PC-9 (cell line): ENCODE measurements at regions not wholly inside any gene's neighbourhood (a gene's known extent, or its start where the extent isn't known, plus 50 kb on each side); places are given as distances from the start of the nearest gene placed in this dataset.

ENCODE experiments used
- BruUV-seq: library from RNA; stranded (reverse); fragments of 400-500 nt; replicated peaks from 2 replicates; lab custom pipeline; 2021; lab: Mats Ljungman, UMichigan
- CTCF ChIA-PET: fragments of 300-600 bp; sonication (Branson Sonifier 250); formaldehyde crosslinking; loops from one replicate; lab custom pipeline; 2022; ENCODE audit warnings: antibody characterized with exemption; lab: Charles Lee
- POLR2A ChIA-PET: fragments of 300-600 bp; sonication (Branson Sonifier 250); formaldehyde crosslinking; loops from one replicate; lab custom pipeline; 2022; ENCODE audit warnings: antibody characterized with exemption; ENCODE audit not compliant: unreplicated experiment; lab: Charles Lee
- DNase-seq, 2 experiments: peaks; one replicate each; pipeline versions ENCODE4 v3.0.0 to v3.0.0-alpha.2; 2015 to 2022; ENCODE audit warnings: mixed read lengths in 1 of 2
- H2AFZ ChIP-seq: fragments of 200-600 bp; sonication (generic); 2 replicates; pipeline ENCODE4 v1.8.1; 2017; ENCODE audit warnings: antibody characterized with exemption
- H3F3A ChIP-seq: fragments of 200-600 bp; sonication (generic); 2 replicates; pipeline ENCODE4 v1.8.1; 2017; ENCODE audit warnings: antibody characterized with exemption, mild to moderate bottlenecking, low read depth; ENCODE audit not compliant: insufficient read depth
- H3K27ac ChIP-seq: fragments of 200-600 bp; sonication (generic); 2 replicates; pipeline ENCODE4 v1.6.1; 2016; ENCODE audit warnings: mixed run types
- H3K27me3 ChIP-seq: fragments of 200-600 bp; sonication (generic); 2 replicates; pipeline ENCODE4 v1.6.1; 2016; ENCODE audit warnings: low read depth, mixed run types; ENCODE audit not compliant: insufficient read depth
- H3K36me3 ChIP-seq: fragments of 200-600 bp; sonication (generic); 2 replicates; pipeline ENCODE4 v1.6.1; 2016; ENCODE audit warnings: low read depth, mixed run types
- H3K4me1 ChIP-seq: fragments of 200-600 bp; sonication (generic); replicated peaks from 2 replicates; pipeline ENCODE4 v1.6.1; 2016; ENCODE audit warnings: mixed run types; ENCODE audit not compliant: insufficient read depth
- H3K4me2 ChIP-seq: fragments of 200-600 bp; sonication (generic); 2 replicates; pipeline ENCODE4 v1.6.1; 2017; ENCODE audit warnings: mixed run types
- H3K4me3 ChIP-seq: fragments of 200-600 bp; sonication (generic); 2 replicates; pipeline ENCODE4 v1.6.1; 2016; ENCODE audit warnings: mixed run types
- H3K79me2 ChIP-seq: fragments of 200-600 bp; sonication (generic); 2 replicates; pipeline ENCODE4 v1.6.1; 2017; ENCODE audit warnings: low read depth, mixed run types
- H3K9me2 ChIP-seq: fragments of 200-600 bp; sonication (generic); 2 replicates; pipeline ENCODE4 v1.8.1; 2017; ENCODE audit warnings: mild to moderate bottlenecking; ENCODE audit not compliant: insufficient read depth
- H3K9me3 ChIP-seq: fragments of 200-600 bp; sonication (generic); 2 replicates; pipeline ENCODE4 v1.8.1; 2016; ENCODE audit warnings: low read depth; ENCODE audit not compliant: insufficient read depth
- H4K20me1 ChIP-seq: fragments of 200-600 bp; sonication (generic); 2 replicates; pipeline ENCODE4 v1.8.1; 2017; ENCODE audit not compliant: insufficient read depth
- CTCF ChIP-seq: fragments of 200-600 bp; sonication (generic); conservative IDR thresholded peaks from 2 replicates; pipeline ENCODE4 v1.6.1; 2017; ENCODE audit warnings: mixed run types, antibody characterized with exemption, mild to moderate bottlenecking, moderate library complexity
- EZH2 ChIP-seq: fragments of 200-600 bp; sonication (generic); IDR thresholded peaks from 2 replicates; pipeline ENCODE4 v1.8.0; 2017; ENCODE audit warnings: antibody characterized with exemption, low read depth
- intact Hi-C: fragments of 100-400 bp; cut with micrococcal nuclease; formaldehyde crosslinking; loops from one replicate; pipeline ENCODE4 v1.10.0; 2022; ENCODE audit not compliant: unreplicated experiment

- no peak for TF ChIP-seq CTCF
- ChIA-PET POLR2A (no interaction called here), CTCF (no interaction called here)
- no peaks in the 10 kb centered on the region for H3K79me2 ChIP-seq
- no TSS peak for BruUV-seq
- H3K4me1 ChIP-seq: no peaks in the 10 kb centered on the region
- H3F3A ChIP-seq: no peaks in the 10 kb centered on the region
- no peak overlapping the region for H3K4me3 ChIP-seq
- no peaks in the 10 kb centered on the region for H4K20me1 ChIP-seq
- H3K36me3 ChIP-seq: no peaks in the 10 kb centered on the region
- H3K9me2 ChIP-seq: no peaks in the 10 kb centered on the region
- DNase-seq: no peak
- no peak overlapping the region for H2AFZ ChIP-seq
- intact Hi-C loops: no loop called here
- H3K9me3 ChIP-seq: no peaks in the 10 kb centered on the region
- no peak overlapping the region for H3K4me2 ChIP-seq
- H3K27ac ChIP-seq: no peak overlapping the region
- H3K27me3 ChIP-seq: no peaks in the 10 kb centered on the region; the same call in 1 of the 2 replicates
Observed at GRCh38 chr10:130834170-130834569, 477.4 kb downstream of the TCERG1L start.

GRCh38 chr10:130834573-130834972, 476.9 kb downstream of the TCERG1L start:
- DNase-seq: no peak
- H3K36me3 ChIP-seq: no peaks in the 10 kb centered on the region
- ChIA-PET CTCF (no interaction called here), POLR2A (no interaction called here)
- H2AFZ ChIP-seq: no peak overlapping the region
- H3K4me1 ChIP-seq: no peaks in the 10 kb centered on the region
- no peak overlapping the region for H3K4me3 ChIP-seq
- no peaks in the 10 kb centered on the region; the same call in 1 of the 2 replicates for H3K27me3 ChIP-seq
- H3K79me2 ChIP-seq: no peaks in the 10 kb centered on the region
- no peaks in the 10 kb centered on the region for H4K20me1 ChIP-seq
- no peak overlapping the region for H3K4me2 ChIP-seq
- H3K27ac ChIP-seq: no peak overlapping the region
- H3F3A ChIP-seq: no peaks in the 10 kb centered on the region
- no peaks in the 10 kb centered on the region for H3K9me2 ChIP-seq
- no peaks in the 10 kb centered on the region for H3K9me3 ChIP-seq
- intact Hi-C loops: no loop called here
- BruUV-seq: no TSS peak
- TF ChIP-seq EZH2 (no peak), CTCF (no peak)

- no peak overlapping the region for H3K27ac ChIP-seq
- no peaks in the 10 kb centered on the region for H3K4me1 ChIP-seq
- no peak overlapping the region for H3K4me3 ChIP-seq
- H2AFZ ChIP-seq: no peak overlapping the region
- no peaks in the 10 kb centered on the region for H3K36me3 ChIP-seq
- H3K4me2 ChIP-seq: no peak overlapping the region
- no peaks in the 10 kb centered on the region for H3K79me2 ChIP-seq
- no peaks in the 10 kb centered on the region for H3K9me3 ChIP-seq
- TF ChIP-seq CTCF: no peak
- no peak for TF ChIP-seq EZH2
- CTCF ChIA-PET: no interaction called here
- no peak for DNase-seq
- H3F3A ChIP-seq: no peaks in the 10 kb centered on the region
- H3K27me3 ChIP-seq: no peaks in the 10 kb centered on the region; the same call in 1 of the 2 replicates
- POLR2A ChIA-PET: no interaction called here
- intact Hi-C loops: no loop called here
- no peaks in the 10 kb centered on the region for H4K20me1 ChIP-seq
- BruUV-seq: no TSS peak
- no peaks in the 10 kb centered on the region for H3K9me2 ChIP-seq
Observed at GRCh38 chr10:130835068-130835467, 476.5 kb downstream of the TCERG1L start.
